ES-I3 (cell line): ENCODE measurements at regions not wholly inside any gene's neighbourhood (a gene's known extent, or its start where the extent isn't known, plus 50 kb on each side); places are given as distances from the start of the nearest gene placed in this dataset.

Source experiments
- H3K36me3 ChIP-seq: 2 replicates; pipeline ENCODE4 v1.6.1; 2013; ENCODE audit warnings: mild to moderate bottlenecking, low read length, control low read depth, moderate library complexity; ENCODE audit not compliant: insufficient read depth
- H3K4me1 ChIP-seq: 2 replicates; pipeline ENCODE4 v1.6.1; 2013; ENCODE audit warnings: mild to moderate bottlenecking, control low read depth, low read length; ENCODE audit not compliant: insufficient read depth
- H3K9ac ChIP-seq: 2 replicates; pipeline ENCODE4 v1.6.1; 2013; ENCODE audit warnings: low read depth, mild to moderate bottlenecking, low read length, moderate library complexity
- H3K9me3 ChIP-seq: 2 replicates; pipeline ENCODE4 v1.6.1; 2013; ENCODE audit warnings: mild to moderate bottlenecking, low read length, moderate library complexity; ENCODE audit not compliant: control insufficient read depth, insufficient read depth

- H3K9ac ChIP-seq: no peak overlapping the region
These were observed 518.2 kb downstream of the BNC2 start for GRCh38 chr9:16352251-16352650.

GRCh38 chr9:16352791-16353401 is 517.6 kb downstream of the BNC2 start:
- Histone ChIP-seq H3K9ac (no peak overlapping the region), H3K9me3 (no peaks in the 10 kb centered on the region), H3K36me3 (no peaks in the 10 kb centered on the region), H3K4me1 (no peaks in the 10 kb centered on the region)

More at GRCh38 chr9:16352251-16352650, 518.2 kb downstream of the BNC2 start:
- Histone ChIP-seq H3K9me3 (no peaks in the 10 kb centered on the region), H3K4me1 (no peaks in the 10 kb centered on the region), H3K36me3 (no peaks in the 10 kb centered on the region)

GRCh38 chr9:16356196-16356765 is 514.2 kb downstream of the BNC2 start:
- Histone ChIP-seq H3K9me3 (no peaks in the 10 kb centered on the region), H3K36me3 (no peaks in the 10 kb centered on the region), H3K9ac (no peak overlapping the region), H3K4me1 (no peaks in the 10 kb centered on the region)

- Histone ChIP-seq H3K9ac (no peak overlapping the region), H3K4me1 (no peaks in the 10 kb centered on the region; the same call in 1 of the 2 replicates), H3K9me3 (no peaks in the 10 kb centered on the region), H3K36me3 (no peaks in the 10 kb centered on the region)
These were observed 512.6 kb downstream of the BNC2 start for GRCh38 chr9:16357828-16358227.

- H3K36me3 ChIP-seq: no peaks in the 10 kb centered on the region
- H3K9ac ChIP-seq: no peak overlapping the region
- H3K4me1 ChIP-seq: no peaks in the 10 kb centered on the region; the same call in none of the 2 replicates
- no peaks in the 10 kb centered on the region for H3K9me3 ChIP-seq
These were observed 511.7 kb downstream of the BNC2 start for GRCh38 chr9:16358751-16359150.
